D721Med (cell line): ENCODE measurements at regions not wholly inside any gene's neighbourhood (a gene's known extent, or its start where the extent isn't known, plus 50 kb on each side); places are given as distances from the start of the nearest gene placed in this dataset.

Experiments
- DNase-seq: peaks from one replicate; pipeline ENCODE4 v3.0.0; 2011; ENCODE audit warnings: low spot score; ENCODE audit not compliant: insufficient read length
- FAIRE-seq: peaks from 2 replicates; lab custom pipeline; 2011; peaks lifted over from hg19 to GRCh38; lab: Jason Lieb, UNC
- CTCF ChIP-seq: IDR thresholded peaks from 2 replicates; pipeline ENCODE4 v1.5.1; 2012; ENCODE audit warnings: mild to moderate bottlenecking, control low read depth; ENCODE audit not compliant: insufficient read depth; ENCODE audit errors: missing control alignments

DNA sequence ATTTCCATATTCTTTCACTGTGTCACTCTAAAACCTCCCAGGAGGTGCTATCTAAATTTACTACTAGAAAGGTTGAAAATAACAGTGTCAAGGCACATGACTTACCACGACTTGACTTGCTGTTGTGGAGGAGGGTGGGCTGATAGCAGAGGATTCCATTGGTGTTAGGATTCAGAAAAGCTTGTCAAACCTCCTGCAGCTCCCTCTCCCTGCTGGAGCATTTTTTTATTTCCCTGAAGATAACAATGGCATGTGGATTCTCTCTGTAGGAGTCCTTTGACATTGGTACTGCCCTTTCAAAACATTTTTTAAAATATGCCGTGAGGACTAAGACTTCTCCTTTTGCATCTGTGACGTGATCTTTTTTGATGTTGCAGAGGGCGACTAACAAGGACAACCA lies 696.9 kb upstream of the GYPC start:
- TF ChIP-seq CTCF: no peak
- FAIRE-seq (no peak), DNase-seq (no peak)

- TF ChIP-seq CTCF: no peak
- DNase-seq (no peak), FAIRE-seq (no peak)
Observed at GRCh38 chr2:125961739-125962138, 694.2 kb upstream of the GYPC start.

DNA sequence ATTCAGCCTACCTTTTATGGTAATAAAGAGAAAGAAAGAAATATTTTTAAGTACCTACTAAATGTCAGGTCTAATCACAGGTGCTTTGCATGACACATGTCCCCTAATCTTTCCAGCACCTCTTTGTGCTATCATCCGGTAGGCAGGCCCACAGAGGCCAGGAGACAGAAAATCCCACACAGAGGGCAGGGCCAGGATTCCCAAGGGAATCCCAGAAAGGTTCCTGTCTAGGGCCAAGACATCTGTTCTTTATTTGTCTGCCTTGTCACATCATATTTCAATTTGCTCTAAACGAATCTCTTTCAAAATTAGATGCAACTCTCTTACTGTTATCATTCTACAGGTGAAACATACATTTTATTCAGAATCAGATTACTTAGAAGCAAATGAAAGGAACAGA lies 676.1 kb upstream of the GYPC start:
- DNase-seq (no peak), FAIRE-seq (no peak)
- TF ChIP-seq CTCF: no peak

GRCh38 chr2:125983364-125983763 lies 672.6 kb upstream of the GYPC start:
- no peak for TF ChIP-seq CTCF
- no peak for DNase-seq
- FAIRE-seq: no peak

- FAIRE-seq (no peak), DNase-seq (no peak)
- TF ChIP-seq CTCF: no peak
Observed at GRCh38 chr2:126029316-126029715, 626.6 kb upstream of the GYPC start.

DNA sequence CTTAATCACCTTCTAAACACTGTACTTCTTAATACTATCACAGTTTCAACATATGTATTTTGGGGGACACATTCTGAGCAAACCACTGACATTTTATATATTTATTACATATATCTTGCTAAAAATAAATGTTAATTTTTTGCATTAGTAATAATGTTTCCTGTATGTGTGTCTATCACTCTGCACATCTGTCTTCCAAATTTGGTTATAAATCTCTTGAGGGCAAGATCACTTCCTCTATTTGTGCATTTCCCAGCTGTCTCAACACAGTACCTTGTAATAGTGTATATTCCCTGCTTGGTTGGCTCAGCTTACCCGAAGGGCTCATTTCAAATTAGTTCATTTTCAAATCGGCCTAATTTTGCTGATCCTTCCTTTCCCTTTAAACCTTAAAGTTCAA lies 617.1 kb upstream of the GYPC start:
- FAIRE-seq: no peak

GRCh38 chr2:126041391-126042047 lies 614.4 kb upstream of the GYPC start:
- no peak for TF ChIP-seq CTCF
- FAIRE-seq: no peak
- DNase-seq: no peak

More for the DNA sequence above, 617.1 kb upstream of the GYPC start:
- no peak for DNase-seq
- no peak for TF ChIP-seq CTCF
